ENCODE measurements at regions not wholly inside any gene's neighbourhood (a gene's known extent, or its start where the extent isn't known, plus 50 kb on each side); places are given as distances from the start of the nearest gene placed in this dataset.

GRCh38 chr9:38159599-38159998 is 90.6 kb upstream of the SHB start:
- no peaks in the 10 kb centered on the region for H3K36me3 ChIP-seq
- DNase-seq (ENCODE audit: extremely low spot score): no peak
- intact Hi-C loops (cut with DNase I): no loop called here

DNA sequence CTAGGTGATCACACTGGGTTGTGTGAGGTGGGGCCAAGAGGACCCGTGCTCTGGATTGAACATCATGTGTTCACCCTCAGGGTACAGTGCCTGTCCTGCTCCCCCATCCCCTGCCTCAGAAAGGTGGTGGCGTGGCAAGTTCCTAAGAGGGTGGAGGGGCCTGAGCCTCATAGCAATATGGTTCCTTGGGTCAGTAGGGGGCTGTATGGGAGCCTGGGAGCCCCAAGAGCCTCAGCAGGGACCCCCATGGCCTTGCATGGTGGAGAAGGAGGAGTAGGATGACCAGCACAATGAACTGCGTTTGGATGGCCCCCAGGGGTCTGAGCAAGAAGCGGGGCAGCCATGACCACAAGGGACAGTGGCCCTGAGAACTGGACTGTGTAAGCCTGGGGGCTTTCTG is 89.6 kb upstream of the SHB start:
- Histone ChIP-seq H3K36me3 (no peaks in the 10 kb centered on the region), H3K4me1 (no peaks in the 10 kb centered on the region), H3K27me3 (no peaks in the 10 kb centered on the region), H3K4me3 (no peak overlapping the region), H3K9me3 (no peaks in the 10 kb centered on the region), H3K27ac (replicated peaks in 1 of 4) (no peak overlapping the region)
- WGBS: 90% methylated on average over 4 of the region's 4 CpGs
- TF ChIP-seq EP300 (IDR thresholded peaks at IDR 0.05): no peak
- TF ChIP-seq, protein P1, sequence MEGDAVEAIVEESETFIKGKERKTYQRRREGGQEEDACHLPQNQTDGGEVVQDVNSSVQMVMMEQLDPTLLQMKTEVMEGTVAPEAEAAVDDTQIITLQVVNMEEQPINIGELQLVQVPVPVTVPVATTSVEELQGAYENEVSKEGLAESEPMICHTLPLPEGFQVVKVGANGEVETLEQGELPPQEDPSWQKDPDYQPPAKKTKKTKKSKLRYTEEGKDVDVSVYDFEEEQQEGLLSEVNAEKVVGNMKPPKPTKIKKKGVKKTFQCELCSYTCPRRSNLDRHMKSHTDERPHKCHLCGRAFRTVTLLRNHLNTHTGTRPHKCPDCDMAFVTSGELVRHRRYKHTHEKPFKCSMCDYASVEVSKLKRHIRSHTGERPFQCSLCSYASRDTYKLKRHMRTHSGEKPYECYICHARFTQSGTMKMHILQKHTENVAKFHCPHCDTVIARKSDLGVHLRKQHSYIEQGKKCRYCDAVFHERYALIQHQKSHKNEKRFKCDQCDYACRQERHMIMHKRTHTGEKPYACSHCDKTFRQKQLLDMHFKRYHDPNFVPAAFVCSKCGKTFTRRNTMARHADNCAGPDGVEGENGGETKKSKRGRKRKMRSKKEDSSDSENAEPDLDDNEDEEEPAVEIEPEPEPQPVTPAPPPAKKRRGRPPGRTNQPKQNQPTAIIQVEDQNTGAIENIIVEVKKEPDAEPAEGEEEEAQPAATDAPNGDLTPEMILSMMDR (IDR thresholded peaks at IDR 0.05): no peak
- no peak for TF ChIP-seq POLR2A (IDR thresholded peaks at IDR 0.05; ENCODE audit: low read depth)
- TF ChIP-seq POLR2AphosphoS5 (IDR thresholded peaks at IDR 0.05): no peak
- DNase-seq (ENCODE audit: extremely low spot score): no peak
- intact Hi-C loops (cut with DNase I): no loop called here

More at GRCh38 chr9:38159599-38159998, 90.6 kb upstream of the SHB start:
- TF ChIP-seq POLR2A (IDR thresholded peaks at IDR 0.05; ENCODE audit: low read depth): no peak
- Histone ChIP-seq H3K4me3 (no peak overlapping the region), H3K9me3 (no peaks in the 10 kb centered on the region), H3K27me3 (no peaks in the 10 kb centered on the region), H3K27ac (replicated peaks in 1 of 4) (no peak overlapping the region), H3K4me1 (no peaks in the 10 kb centered on the region)
- WGBS: 85% methylated on average over 3 of the region's 3 CpGs

DNA sequence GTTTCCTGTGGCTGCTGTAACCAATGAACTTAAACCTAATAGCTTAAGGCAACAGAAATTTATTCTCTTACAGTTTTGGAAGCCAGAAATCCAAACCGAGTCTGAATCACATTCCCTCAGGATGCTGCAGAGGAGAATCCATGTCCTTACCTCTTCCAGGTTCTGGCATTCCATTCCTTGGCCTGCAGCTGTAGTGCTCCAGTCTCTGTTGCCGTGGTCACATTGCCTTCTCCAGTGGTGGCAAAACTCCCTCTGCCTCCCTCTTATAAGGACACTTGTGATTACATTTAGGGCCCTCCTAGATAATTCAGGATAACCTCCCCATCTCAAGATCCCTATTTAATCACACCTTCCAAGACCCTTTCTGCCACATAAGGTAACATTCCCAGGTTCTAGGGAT is 88.7 kb upstream of the SHB start:
- intact Hi-C loops (cut with DNase I): no loop called here
- Histone ChIP-seq H3K4me3 (no peak overlapping the region), H3K27ac (replicated peaks in 1 of 4) (no peak overlapping the region), H3K9me3 (no peaks in the 10 kb centered on the region), H3K4me1 (no peaks in the 10 kb centered on the region), H3K27me3 (no peaks in the 10 kb centered on the region), H3K36me3 (no peaks in the 10 kb centered on the region)
- DNase-seq (ENCODE audit: extremely low spot score): no peak
- TF ChIP-seq POLR2AphosphoS5 (IDR thresholded peaks at IDR 0.05) (no peak), EP300 (IDR thresholded peaks at IDR 0.05) (no peak), POLR2A (IDR thresholded peaks at IDR 0.05; ENCODE audit: low read depth) (no peak)
- TF ChIP-seq, protein P1 (IDR thresholded peaks at IDR 0.05): no peak
- WGBS: 80% methylated on average over 2 of the region's 2 CpGs

GRCh38 chr9:38154501-38155421 is 85.7 kb upstream of the SHB start:
- DNase-seq (ENCODE audit: extremely low spot score): no peak
- TF ChIP-seq POLR2A (IDR thresholded peaks at IDR 0.05; ENCODE audit: low read depth): no peak
- TF ChIP-seq, protein P1 (IDR thresholded peaks at IDR 0.05): no peak
- TF ChIP-seq POLR2AphosphoS5 (IDR thresholded peaks at IDR 0.05): no peak
- no peaks in the 10 kb centered on the region for H3K36me3 ChIP-seq
- no peak overlapping the region for H3K4me3 ChIP-seq
- intact Hi-C loops (cut with DNase I): no loop called here
- H3K9me3 ChIP-seq: no peaks in the 10 kb centered on the region
- H3K27ac ChIP-seq (replicated peaks in 1 of 4): no peak overlapping the region
- no peaks in the 10 kb centered on the region for H3K4me1 ChIP-seq
- 56% methylated on average over 6 of the region's 8 CpGs for WGBS
- H3K27me3 ChIP-seq: peaks cover 0 to 10% (median 0%) of the 10 kb centered on the region in 4 donors

DNA sequence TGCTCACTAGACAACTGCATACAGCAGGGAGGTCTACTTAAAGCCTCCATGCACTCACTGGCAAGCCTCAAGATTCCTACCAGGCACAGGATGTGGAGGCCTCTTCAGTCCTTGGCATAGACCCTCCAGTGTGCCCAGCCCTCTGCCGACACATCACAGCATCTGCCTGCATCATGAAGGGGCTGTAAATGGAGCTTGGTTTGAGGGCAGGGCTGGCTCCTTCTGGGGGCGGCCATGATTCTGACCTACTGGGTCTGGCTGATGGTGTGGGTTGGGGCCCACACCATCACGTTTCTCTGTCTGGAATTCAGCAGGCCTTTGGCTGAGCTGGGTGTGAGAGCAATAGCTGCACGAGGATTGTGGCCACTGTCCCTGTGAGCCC is 84.9 kb upstream of the SHB start:
- H3K4me1 ChIP-seq: no peaks in the 10 kb centered on the region
- H3K27me3 ChIP-seq: peaks cover 0 to 15% (median 0%) of the 10 kb centered on the region in 4 donors
- no peaks in the 10 kb centered on the region for H3K36me3 ChIP-seq
- no peaks in the 10 kb centered on the region for H3K9me3 ChIP-seq
- WGBS: no CpG with 5 or more reads among the region's 4 CpGs
- TF ChIP-seq, protein P1 (IDR thresholded peaks at IDR 0.05): no peak
- TF ChIP-seq EP300 (IDR thresholded peaks at IDR 0.05) (no peak), POLR2A (IDR thresholded peaks at IDR 0.05; ENCODE audit: low read depth) (no peak), POLR2AphosphoS5 (IDR thresholded peaks at IDR 0.05) (no peak)
- no peak overlapping the region for H3K4me3 ChIP-seq
- H3K27ac ChIP-seq (replicated peaks in 1 of 4): no peak overlapping the region
- DNase-seq (ENCODE audit: extremely low spot score): no peak
- intact Hi-C loops (cut with DNase I): no loop called here
